NCI-H748 (cell line): ENCODE measurements at regions not wholly inside any gene's neighbourhood (a gene's known extent, or its start where the extent isn't known, plus 50 kb on each side); places are given as distances from the start of the nearest gene placed in this dataset.

Experiments used
- DNase-seq: peaks from one replicate; lab custom pipeline; 2025; ENCODE audit not compliant: unreplicated experiment; lab: John Stamatoyannopoulos, UW

- DNase-seq: no peak
Measured at GRCh38 chr17:74040729-74041128, 162.7 kb upstream of the RPL38 start.

GRCh38 chr17:74041869-74042640, 161.4 kb upstream of the RPL38 start:
- DNase-seq: no peak

DNA sequence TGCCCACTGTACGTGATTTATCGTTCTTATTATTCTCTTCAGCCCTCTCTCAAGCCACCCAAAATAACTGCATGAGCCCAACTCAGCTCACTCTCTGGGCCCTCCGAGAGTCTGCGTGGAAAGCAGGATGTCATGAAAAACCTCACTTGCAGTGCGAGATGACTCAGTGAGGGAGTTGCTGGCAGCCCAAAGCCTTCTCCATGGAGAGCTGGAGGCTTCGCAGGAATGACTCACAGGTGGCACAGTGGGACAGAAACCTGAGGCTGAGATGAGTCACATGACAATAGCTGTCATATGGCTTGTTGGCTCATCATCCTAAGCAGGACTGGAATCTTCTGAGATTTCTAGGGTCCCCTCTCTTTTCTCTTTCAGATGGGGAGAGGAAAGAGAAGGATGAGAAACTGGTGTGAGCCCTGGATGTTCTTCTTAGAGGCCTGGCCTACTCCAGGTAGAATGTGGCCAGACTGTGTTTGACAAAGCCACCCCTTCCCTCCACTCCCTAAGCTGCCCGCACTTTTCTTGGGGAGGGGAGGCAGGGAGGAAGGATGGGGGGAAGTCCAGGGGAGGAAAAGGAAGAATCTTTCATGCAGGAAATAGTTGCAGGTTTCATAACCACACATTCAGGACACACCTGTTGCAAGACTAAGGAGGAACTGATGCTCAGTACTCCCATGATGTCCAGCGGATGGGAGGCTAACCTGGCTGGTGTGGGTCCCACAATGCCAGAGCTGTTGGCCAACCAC, 160.6 kb upstream of the RPL38 start:
- DNase-seq: no peak

DNA sequence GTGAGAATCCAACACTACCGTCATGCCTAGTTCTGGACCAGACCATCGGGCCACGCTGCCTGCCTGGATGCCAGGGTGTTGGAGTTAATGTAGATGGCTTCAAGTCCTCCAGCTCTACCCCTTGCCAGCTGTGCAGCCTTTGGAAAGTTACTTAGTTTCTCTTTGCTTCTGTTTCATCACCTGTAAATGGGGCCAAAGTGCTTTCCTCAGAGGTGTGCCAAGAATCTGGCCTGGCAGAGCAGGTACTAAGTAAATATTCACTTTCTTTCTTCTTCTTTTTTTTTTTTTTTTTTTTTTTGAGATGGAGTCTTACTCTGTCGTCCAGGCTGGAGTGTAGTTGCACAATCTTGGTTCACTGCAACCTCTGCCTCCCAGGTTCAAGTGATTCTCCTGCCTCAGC, 159.5 kb upstream of the RPL38 start:
- DNase-seq: no peak

GRCh38 chr17:74045608-74046280, 157.7 kb upstream of the RPL38 start:
- DNase-seq: no peak

GRCh38 chr17:74049167-74049966, 154.1 kb upstream of the RPL38 start:
- no peak for DNase-seq

GRCh38 chr17:74049967-74050458, 153.5 kb upstream of the RPL38 start:
- DNase-seq: no peak

DNA sequence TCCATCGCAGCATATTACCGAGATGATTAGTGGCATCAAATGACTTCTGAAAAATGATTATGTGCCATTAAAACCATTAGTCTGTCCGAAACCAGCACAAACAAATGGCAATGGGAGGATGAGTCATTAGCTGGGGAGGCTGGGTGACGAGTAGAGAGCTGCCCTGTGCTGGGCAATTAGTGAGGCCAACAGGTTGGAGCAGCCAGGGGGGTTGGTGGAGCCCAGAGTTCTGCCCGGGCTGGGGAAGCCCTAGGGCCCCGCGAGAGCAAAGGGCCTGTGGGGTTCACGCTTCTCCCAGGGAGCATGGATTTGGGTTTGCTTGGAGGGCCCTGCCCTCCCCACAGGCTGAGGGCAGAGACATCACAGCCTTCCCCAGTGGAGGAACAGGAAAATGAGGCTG, 152.1 kb upstream of the RPL38 start:
- no peak for DNase-seq

DNA sequence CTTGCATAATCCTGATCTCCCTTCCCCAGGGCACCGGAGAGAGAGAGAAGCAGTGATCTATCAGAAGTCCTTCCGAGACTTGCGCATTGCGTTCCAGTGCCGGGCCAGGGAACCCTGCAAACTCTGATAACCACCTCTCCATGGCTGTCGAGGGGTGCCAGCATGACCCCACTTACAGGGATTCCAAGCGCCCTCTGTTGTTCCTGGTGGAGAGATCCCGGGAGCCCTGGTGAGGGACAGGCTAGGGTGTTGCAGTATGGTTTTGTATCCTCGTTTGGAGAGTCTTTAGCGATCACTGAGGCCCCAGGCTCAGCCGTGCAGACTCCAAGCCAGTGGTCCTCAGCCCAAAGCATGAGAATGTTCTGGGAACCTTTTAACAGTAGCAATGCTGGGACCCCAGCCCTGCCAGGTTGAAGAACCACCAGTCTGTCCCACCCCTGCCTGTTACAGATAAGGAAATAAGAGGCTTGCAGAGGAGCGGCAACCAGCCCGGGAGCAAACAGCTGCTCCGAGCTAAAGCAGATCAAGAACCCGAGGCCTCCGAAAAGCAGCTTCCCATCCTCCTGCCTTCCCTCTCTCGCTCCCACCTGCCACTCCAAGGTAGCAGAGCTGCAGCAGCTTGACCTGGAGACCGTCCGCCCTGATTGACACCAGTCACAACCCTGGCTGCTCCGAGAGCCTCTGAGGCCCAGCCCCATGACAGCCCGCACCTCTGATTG, 150.3 kb upstream of the RPL38 start:
- no peak for DNase-seq

- no peak for DNase-seq
Measured at GRCh38 chr17:74053712-74054078, 149.8 kb upstream of the RPL38 start.

- DNase-seq: no peak
Measured at GRCh38 chr17:74054249-74054648, 149.2 kb upstream of the RPL38 start.

DNA sequence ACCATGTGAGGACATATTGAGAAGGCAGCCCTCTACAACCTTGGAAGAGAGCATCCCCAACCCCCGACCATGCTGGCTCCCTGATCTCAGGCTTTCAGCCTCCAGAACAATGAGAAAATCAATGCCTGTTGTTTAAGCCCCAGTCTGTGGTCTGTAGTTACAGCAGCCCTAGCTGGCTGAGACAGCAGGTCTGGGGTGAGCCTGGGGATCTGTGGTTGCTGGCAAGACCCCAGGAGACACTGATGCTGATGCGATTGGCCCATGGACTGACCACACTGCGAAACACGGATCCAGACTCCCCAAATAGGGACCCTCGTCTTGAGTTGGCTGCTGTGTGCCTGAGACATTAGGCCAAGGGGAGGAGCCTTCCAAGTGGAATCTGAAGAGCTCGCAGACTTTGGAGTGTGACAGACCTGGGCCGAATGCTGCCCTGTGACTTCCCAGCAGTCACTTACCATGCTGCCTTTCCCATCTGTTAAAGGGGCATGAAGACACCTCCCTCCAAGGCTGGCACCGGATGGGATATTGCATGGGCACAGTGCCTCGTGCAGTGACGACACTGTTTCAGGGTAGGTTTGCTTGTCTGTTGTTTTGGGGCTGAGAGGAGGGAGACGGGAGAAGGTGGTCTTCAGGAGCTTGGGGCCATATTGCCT, 147.8 kb upstream of the RPL38 start:
- DNase-seq: no peak

DNA sequence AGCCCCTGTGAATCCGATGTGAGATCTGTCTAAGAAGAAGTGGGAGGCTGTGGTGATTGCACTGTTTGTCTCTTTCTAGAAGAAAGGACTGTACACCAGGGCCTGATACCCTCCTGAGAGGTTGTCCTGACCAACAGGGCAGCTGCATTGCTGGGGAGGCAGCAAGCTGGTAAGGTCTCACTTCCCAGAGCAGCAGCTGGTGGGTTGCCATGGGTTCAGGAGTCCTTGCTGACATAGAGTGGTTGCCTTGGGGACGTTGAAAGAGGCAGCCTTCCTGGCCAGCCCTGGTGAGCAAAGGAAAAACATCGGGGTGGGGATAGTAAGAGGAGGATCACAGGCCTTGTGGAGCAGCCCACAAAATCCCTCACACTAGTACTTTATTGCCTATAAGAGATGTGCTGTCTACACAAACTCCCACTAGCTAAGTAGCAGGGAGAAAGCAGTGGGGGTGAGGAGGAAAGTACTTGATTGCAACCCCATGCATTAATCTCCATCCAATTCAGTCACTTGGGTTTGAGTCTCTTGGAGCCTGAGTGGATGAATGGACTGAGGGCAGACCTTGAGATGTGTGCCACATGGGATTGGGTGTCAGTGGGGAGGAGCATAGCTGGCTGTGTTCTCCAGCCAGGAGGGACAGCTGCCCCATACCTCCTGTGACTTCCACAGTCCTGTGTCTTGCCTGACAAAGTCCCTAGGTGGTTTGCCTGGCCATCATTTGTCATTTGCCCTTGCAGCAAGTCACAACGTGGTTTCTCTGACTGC, 143.8 kb upstream of the RPL38 start:
- peak; percentile 86 for DNase-seq

- no peak for DNase-seq
Measured at GRCh38 chr17:74061758-74062157, 141.7 kb upstream of the RPL38 start.

DNA sequence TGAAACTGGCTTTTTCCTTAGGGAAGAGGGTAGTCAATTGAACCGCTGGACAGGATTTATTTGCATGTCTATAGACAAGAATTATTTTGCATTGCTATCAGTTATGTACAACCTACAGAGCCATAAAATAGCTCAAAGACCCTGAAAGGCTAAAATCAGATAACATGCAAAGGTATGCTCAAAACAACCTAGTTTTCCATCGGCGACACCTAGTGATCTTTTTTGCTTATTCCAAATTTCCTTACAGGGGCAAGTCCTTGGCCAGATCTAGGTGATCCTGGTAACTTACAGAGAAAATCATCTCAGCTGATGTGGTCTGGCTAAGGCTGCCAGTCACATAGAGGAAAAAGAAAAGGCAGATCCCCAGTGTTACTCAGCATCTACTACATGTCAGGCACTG, 141.2 kb upstream of the RPL38 start:
- no peak for DNase-seq

DNA sequence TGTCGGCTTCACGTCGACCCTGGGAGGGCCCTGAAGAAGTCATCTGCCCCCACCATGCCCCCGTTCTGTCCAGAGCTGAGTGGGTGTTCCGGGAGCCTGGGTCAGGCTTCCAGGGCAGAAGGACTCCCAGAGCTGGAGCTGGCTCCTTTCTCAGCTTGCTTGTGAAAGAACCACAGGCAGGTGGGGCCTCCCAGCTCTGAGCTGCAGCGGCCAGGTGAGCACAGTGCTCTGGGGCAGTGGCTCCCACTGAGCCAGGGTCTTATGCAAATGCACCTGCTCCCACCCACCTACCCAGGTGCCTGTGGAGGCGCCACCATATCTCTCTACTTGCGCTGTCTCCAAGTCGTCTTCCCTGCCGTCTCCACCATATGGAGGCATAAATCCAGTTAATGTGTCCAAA, 140.0 kb upstream of the RPL38 start:
- no peak for DNase-seq

DNA sequence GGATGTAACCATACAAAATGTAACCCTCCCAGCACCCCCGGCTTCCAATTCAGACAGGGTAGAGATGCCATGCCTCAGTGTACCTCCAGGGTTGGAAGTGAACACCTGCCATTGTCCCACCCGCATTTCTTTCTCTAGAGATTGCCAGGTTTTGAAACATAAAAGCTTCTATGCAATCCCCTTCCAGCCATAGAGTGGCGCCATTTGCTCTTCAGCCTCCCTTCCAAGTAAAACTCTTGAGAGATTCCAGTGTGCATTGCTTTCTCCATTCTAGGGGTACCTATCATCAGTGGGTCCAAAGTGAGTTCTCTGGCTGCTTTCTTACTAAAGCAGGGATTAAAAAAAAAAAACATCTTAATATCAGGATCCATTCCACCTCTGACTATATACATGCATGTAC, 133.1 kb upstream of the RPL38 start:
- no peak for DNase-seq

DNA sequence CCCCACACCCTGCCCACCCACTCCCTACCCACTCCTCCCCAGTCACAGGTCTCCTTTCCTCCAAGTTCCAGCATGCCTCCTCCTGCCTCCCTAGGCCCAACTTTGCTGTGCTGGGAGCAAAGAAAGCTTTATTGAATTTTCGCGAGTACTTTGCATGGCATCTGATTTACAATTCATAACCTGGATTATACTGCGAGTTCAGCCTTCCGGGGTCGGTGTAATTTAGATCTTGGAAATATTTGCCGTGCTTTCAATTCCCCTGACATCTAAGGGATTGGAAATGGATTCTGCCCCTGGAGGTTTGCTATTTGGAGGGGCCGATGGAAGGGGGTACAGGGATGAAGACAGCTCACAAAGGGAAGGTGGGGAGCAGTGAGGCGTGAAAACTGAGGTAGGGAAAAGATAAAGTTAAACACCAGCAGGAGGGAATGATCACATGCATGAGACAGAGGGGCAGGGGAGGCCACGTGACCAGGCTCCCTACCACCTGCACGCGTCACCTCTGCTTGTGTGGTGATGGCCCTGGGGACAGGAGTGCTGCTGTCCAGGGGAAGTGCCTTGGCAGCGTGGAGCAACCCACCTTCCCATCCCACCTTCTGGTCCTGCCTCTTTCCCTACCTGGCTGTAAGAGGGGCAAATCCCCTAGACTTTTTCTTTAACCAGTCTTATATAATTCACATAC, 132.3 kb upstream of the RPL38 start:
- DNase-seq: no peak

DNA sequence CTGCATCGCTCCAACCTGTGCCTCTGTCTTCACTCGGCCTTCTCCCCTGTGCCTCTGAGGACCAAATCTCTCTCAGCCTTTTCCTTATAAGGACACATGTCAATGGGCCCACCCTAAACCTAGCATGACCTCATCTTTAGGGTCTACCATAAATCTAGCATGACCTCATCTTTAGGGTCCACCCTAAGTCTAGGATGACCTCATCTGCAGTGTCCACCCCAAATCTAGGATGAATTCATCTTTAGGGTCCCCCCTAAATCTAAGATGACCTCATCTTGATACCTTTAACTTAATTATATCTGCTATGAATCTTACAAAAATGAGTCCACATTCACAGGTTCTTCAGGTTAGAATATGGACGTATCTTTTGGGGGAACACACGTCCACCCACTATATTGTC, 131.1 kb upstream of the RPL38 start:
- no peak for DNase-seq
